ENCODE measurements at regions not wholly inside any gene's neighbourhood (a gene's known extent, or its start where the extent isn't known, plus 50 kb on each side); places are given as distances from the start of the nearest gene placed in this dataset.

- no peaks in the 10 kb centered on the region for H3K36me3 ChIP-seq (ENCODE audit: control insufficient read depth, insufficient read depth, low read length)
- no peak overlapping the region for H2AFZ ChIP-seq (ENCODE audit: low read length)
- TF ChIP-seq CTCF (conservative IDR thresholded peaks at IDR 0.05 in 1 of 2, IDR thresholded peaks at IDR 0.05 in 1 of 2; ENCODE audit: low read depth in 1 of 2, low read length in 2 of 2) = no peak
- TF ChIP-seq EZH2 (IDR thresholded peaks at IDR 0.05; ENCODE audit: low read length, missing control alignments) = no peak
- H3K27ac ChIP-seq (ENCODE audit: insufficient read depth, low read length) = no peak overlapping the region
- H3K4me1 ChIP-seq (ENCODE audit: control insufficient read depth, extremely low read depth, insufficient read depth, low read length) = no peaks in the 10 kb centered on the region
- no peaks in the 10 kb centered on the region for H4K20me1 ChIP-seq (ENCODE audit: control insufficient read depth, extremely low read depth, insufficient read depth, low read length)
- no peak overlapping the region for H3K4me3 ChIP-seq (replicated peaks in 1 of 4; ENCODE audit: control extremely low read depth in 1 of 4, insufficient read depth in 1 of 4, low read depth in 3 of 4, low read length in 4 of 4)
- H3K27me3 ChIP-seq (ENCODE audit: control insufficient read depth, insufficient read depth, low read length) = no peaks in the 10 kb centered on the region
- H3K79me2 ChIP-seq (ENCODE audit: control insufficient read depth, insufficient read depth, low read length) = no peaks in the 10 kb centered on the region
- DNase-seq (ENCODE audit: low read depth in 2 of 2) = no peak
- H3K9me3 ChIP-seq (ENCODE audit: control insufficient read depth, insufficient read depth, low read depth, low read length) = no peaks in the 10 kb centered on the region
- no peak overlapping the region for H3K4me2 ChIP-seq (ENCODE audit: extremely low read depth, insufficient read depth, low read length)
- H3K9ac ChIP-seq (ENCODE audit: insufficient read depth, low read length) = no peak overlapping the region
These were observed 73.8 kb upstream of the ATP5PO start for GRCh38 chr21:33989440-33989839.

- H3K4me1 ChIP-seq (ENCODE audit: control insufficient read depth, extremely low read depth, insufficient read depth, low read length) = no peaks in the 10 kb centered on the region
- no peak for DNase-seq (ENCODE audit: low read depth in 2 of 2)
- no peaks in the 10 kb centered on the region for H3K9me3 ChIP-seq (ENCODE audit: control insufficient read depth, insufficient read depth, low read depth, low read length)
- H3K36me3 ChIP-seq (ENCODE audit: control insufficient read depth, insufficient read depth, low read length) = no peaks in the 10 kb centered on the region
- no peak overlapping the region for H3K9ac ChIP-seq (ENCODE audit: insufficient read depth, low read length)
- no peak overlapping the region for H3K4me3 ChIP-seq (replicated peaks in 1 of 4; ENCODE audit: control extremely low read depth in 1 of 4, insufficient read depth in 1 of 4, low read depth in 3 of 4, low read length in 4 of 4)
- H3K27ac ChIP-seq (ENCODE audit: insufficient read depth, low read length) = no peak overlapping the region
- no peaks in the 10 kb centered on the region for H3K79me2 ChIP-seq (ENCODE audit: control insufficient read depth, insufficient read depth, low read length)
- H2AFZ ChIP-seq (ENCODE audit: low read length) = no peak overlapping the region
- no peaks in the 10 kb centered on the region for H4K20me1 ChIP-seq (ENCODE audit: control insufficient read depth, extremely low read depth, insufficient read depth, low read length)
- H3K27me3 ChIP-seq (ENCODE audit: control insufficient read depth, insufficient read depth, low read length) = no peaks in the 10 kb centered on the region
- TF ChIP-seq EZH2 (IDR thresholded peaks at IDR 0.05; ENCODE audit: low read length, missing control alignments) (no peak), CTCF (conservative IDR thresholded peaks at IDR 0.05 in 1 of 2, IDR thresholded peaks at IDR 0.05 in 1 of 2; ENCODE audit: low read depth in 1 of 2, low read length in 2 of 2) (no peak)
- no peak overlapping the region for H3K4me2 ChIP-seq (ENCODE audit: extremely low read depth, insufficient read depth, low read length)
These were observed 72.8 kb upstream of the ATP5PO start for GRCh38 chr21:33988237-33989017.

- no peak for DNase-seq (ENCODE audit: low read depth in 2 of 2)
- no peaks in the 10 kb centered on the region for H4K20me1 ChIP-seq (ENCODE audit: control insufficient read depth, extremely low read depth, insufficient read depth, low read length)
- H3K4me3 ChIP-seq (replicated peaks in 1 of 4; ENCODE audit: control extremely low read depth in 1 of 4, insufficient read depth in 1 of 4, low read depth in 3 of 4, low read length in 4 of 4) = no peak overlapping the region
- H2AFZ ChIP-seq (ENCODE audit: low read length) = no peak overlapping the region
- no peak overlapping the region for H3K9ac ChIP-seq (ENCODE audit: insufficient read depth, low read length)
- H3K27me3 ChIP-seq (ENCODE audit: control insufficient read depth, insufficient read depth, low read length) = no peaks in the 10 kb centered on the region
- no peaks in the 10 kb centered on the region for H3K36me3 ChIP-seq (ENCODE audit: control insufficient read depth, insufficient read depth, low read length)
- no peaks in the 10 kb centered on the region for H3K4me1 ChIP-seq (ENCODE audit: control insufficient read depth, extremely low read depth, insufficient read depth, low read length)
- TF ChIP-seq CTCF (conservative IDR thresholded peaks at IDR 0.05 in 1 of 2, IDR thresholded peaks at IDR 0.05 in 1 of 2; ENCODE audit: low read depth in 1 of 2, low read length in 2 of 2) = no peak
- no peak for TF ChIP-seq EZH2 (IDR thresholded peaks at IDR 0.05; ENCODE audit: low read length, missing control alignments)
- H3K9me3 ChIP-seq (ENCODE audit: control insufficient read depth, insufficient read depth, low read depth, low read length) = no peaks in the 10 kb centered on the region
- no peak overlapping the region for H3K4me2 ChIP-seq (ENCODE audit: extremely low read depth, insufficient read depth, low read length)
- H3K27ac ChIP-seq (ENCODE audit: insufficient read depth, low read length) = no peak overlapping the region
- no peaks in the 10 kb centered on the region for H3K79me2 ChIP-seq (ENCODE audit: control insufficient read depth, insufficient read depth, low read length)
These were observed 71.9 kb upstream of the ATP5PO start for GRCh38 chr21:33987461-33987860.

Measured in fibroblast of lung (primary cell).